HepG2 (cell line): ENCODE measurements at regions not wholly inside any gene's neighbourhood (a gene's known extent, or its start where the extent isn't known, plus 50 kb on each side); places are given as distances from the start of the nearest gene placed in this dataset.

ENCODE experiments used
- ATAC-seq: fragments of 200-7000 bp; cut with Tn5 transposase; 3 replicates; pipeline ENCODE4 v1.9.1; 2020; ENCODE audit warnings: mild to moderate bottlenecking, moderate library complexity
- BruUV-seq: library from RNA; stranded (reverse); fragments of 400-500 nt; replicated peaks from 2 replicates; lab custom pipeline; 2021; lab: Mats Ljungman, UMichigan
- CTCF ChIA-PET: fragments of 300-600 bp; formaldehyde crosslinking; extraction: SDS; loops from one replicate; lab custom pipeline; 2021; ENCODE audit warnings: low total read pairs, inconsistent platforms, low intra/inter-chr PET ratio; lab: Yijun Ruan, JAX
- POLR2A ChIA-PET: fragments of 350-600 bp; sonication (Branson Sonifier 250); formaldehyde crosslinking; loops from one replicate; lab custom pipeline; 2020; ENCODE audit warnings: antibody characterized with exemption, inconsistent platforms; lab: Yijun Ruan, JAX
- DNase-seq: peaks from one replicate; pipeline ENCODE4 v3.0.0-alpha.2; 2015; ENCODE audit warnings: low spot score
- FAIRE-seq: peaks from 3 replicates; lab custom pipeline; 2011; peaks lifted over from hg19 to GRCh38; lab: Jason Lieb, UNC
- H2AFZ ChIP-seq: one replicate; pipeline ENCODE4 v1.6.1; 2011; ENCODE audit warnings: low read length, inconsistent platforms
- H3K27ac ChIP-seq: fragments of 300-600 bp; 3 replicates; pipeline ENCODE4 v1.8.0; 2011; ENCODE audit warnings: mixed run types, mild to moderate bottlenecking, mixed read lengths, low read length, inconsistent platforms; ENCODE audit not compliant: insufficient read depth; ENCODE audit errors: extremely low read length
- H3K27me3 ChIP-seq, 2 experiments: fragments of 200-600 bp in 1 of 2; 2 replicates in 1 of 2; 3 replicates in 1 of 2; pipeline versions ENCODE4 v1.6.0 to v1.8.0; 2011; ENCODE audit warnings: low read length in 2 of 2, mild to moderate bottlenecking in 2 of 2, moderate library complexity in 2 of 2, inconsistent platforms in 1 of 2; ENCODE audit not compliant: insufficient read depth in 2 of 2, control insufficient read depth in 1 of 2
- H3K36me3 ChIP-seq, 2 experiments: fragments of 200-600 bp in 1 of 2; replicated peaks in 1 of 2; 2 replicates in 1 of 2; 3 replicates in 1 of 2; pipeline versions ENCODE4 v1.5.1 to v1.8.0; 2011; ENCODE audit warnings: low read length in 2 of 2, inconsistent platforms in 1 of 2; ENCODE audit not compliant: insufficient read depth in 2 of 2, control insufficient read depth in 1 of 2
- H3K4me1 ChIP-seq: 2 replicates; pipeline ENCODE4 v1.5.1; 2012; ENCODE audit warnings: low read length, inconsistent platforms; ENCODE audit not compliant: insufficient read depth
- H3K4me2 ChIP-seq: 2 replicates; pipeline ENCODE4 v1.6.0; 2011; ENCODE audit warnings: low read depth, low read length, inconsistent platforms
- H3K4me3 ChIP-seq, 3 experiments: fragments of 200-600 bp in 1 of 3; sonication (generic), shearing (Covaris generic) in 1 of 3; replicated peaks in 1 of 3; 2 replicates each; pipeline ENCODE4 v1.5.1; 2011 to 2016; ENCODE audit warnings: low read length in 3 of 3, inconsistent platforms in 2 of 3, low read depth in 2 of 3, mild to moderate bottlenecking in 2 of 3, control low read depth in 1 of 3, mixed read lengths in 1 of 3; ENCODE audit not compliant: insufficient read depth in 1 of 3
- H3K79me2 ChIP-seq: one replicate; pipeline ENCODE4 v1.6.1; 2011; ENCODE audit warnings: low read length, inconsistent platforms; ENCODE audit not compliant: insufficient read depth
- H3K9ac ChIP-seq: 2 replicates; pipeline ENCODE4 v1.6.0; 2011; ENCODE audit warnings: mild to moderate bottlenecking, low read depth, low read length, inconsistent platforms; ENCODE audit not compliant: insufficient read depth
- H3K9me3 ChIP-seq: 2 replicates; pipeline ENCODE4 v1.5.1; 2012; ENCODE audit warnings: mild to moderate bottlenecking, low read length
- H4K20me1 ChIP-seq: 2 replicates; pipeline ENCODE4 v1.6.0; 2011; ENCODE audit warnings: inconsistent platforms, mild to moderate bottlenecking, low read length, moderate library complexity; ENCODE audit not compliant: insufficient read depth
- ETV6 ChIP-seq: sonication (generic); formaldehyde crosslinking; conservative IDR thresholded peaks from 2 replicates; pipeline ENCODE4 v1.4.0; 2020; ENCODE audit warnings: missing genetic modification reagents
- HIVEP1 ChIP-seq: sonication (generic); formaldehyde crosslinking; IDR thresholded peaks from 2 replicates; pipeline ENCODE4 v1.4.0; 2020; ENCODE audit warnings: mild to moderate bottlenecking, missing genetic modification reagents
- MTA1 ChIP-seq: sonication (generic); formaldehyde crosslinking; IDR thresholded peaks from 2 replicates; pipeline ENCODE4 v1.4.0; 2020; ENCODE audit warnings: missing genetic modification reagents, mild to moderate bottlenecking, borderline replicate concordance
- NAIF1 ChIP-seq: sonication (generic); formaldehyde crosslinking; IDR thresholded peaks from 2 replicates; pipeline ENCODE4 v1.5.0; 2020; ENCODE audit warnings: mild to moderate bottlenecking, missing genetic modification reagents, borderline replicate concordance
- NR2F2 ChIP-seq: IDR thresholded peaks from 2 replicates; pipeline ENCODE4 v1.6.1; 2012; ENCODE audit warnings: low read depth, inconsistent platforms, borderline replicate concordance
- ZBTB38 ChIP-seq: sonication (generic); formaldehyde crosslinking; IDR thresholded peaks from 2 replicates; pipeline ENCODE4 v1.5.1; 2020; ENCODE audit warnings: mild to moderate bottlenecking, missing genetic modification reagents
- ZBTB49 ChIP-seq: sonication (generic); formaldehyde crosslinking; IDR thresholded peaks from 2 replicates; pipeline ENCODE4 v1.4.0; 2020; ENCODE audit warnings: missing genetic modification reagents, borderline replicate concordance
- ZFP1 ChIP-seq: IDR thresholded peaks from 2 replicates; pipeline ENCODE4 v1.6.1; 2016
- ZNF605 ChIP-seq: sonication (generic); formaldehyde crosslinking; IDR thresholded peaks from 2 replicates; pipeline ENCODE4 v1.8.0; 2022; ENCODE audit warnings: mild to moderate bottlenecking, missing genetic modification reagents
- ZNF678 ChIP-seq: sonication (generic); formaldehyde crosslinking; IDR thresholded peaks from 2 replicates; pipeline ENCODE4 v1.4.0; 2020; ENCODE audit warnings: mild to moderate bottlenecking, missing genetic modification reagents
- ZNF770 ChIP-seq: sonication (generic); formaldehyde crosslinking; IDR thresholded peaks from 2 replicates; pipeline ENCODE4 v1.5.0; 2020; ENCODE audit warnings: mild to moderate bottlenecking, missing genetic modification reagents
- WGBS: methylation state at CpG from one replicate; pipeline ENCODE4 v1.1.6; 2017; ENCODE audit warnings: low lambda C conversion rate; 5-methylcytosine and 5-hydroxymethylcytosine counted together
- in situ Hi-C: cut with HindIII; loops from 2 replicates; pipeline ENCODE4 v1.10.0; 2017; ENCODE audit warnings: low pct_unique_long_range_greater_than_20kb; ENCODE audit not compliant: extremely low pct_ligation_motif_present
- intact Hi-C: fragments of 100-400 bp; cut with micrococcal nuclease; formaldehyde crosslinking; loops from one replicate; pipeline ENCODE4 v1.10.0; 2022; ENCODE audit not compliant: unreplicated experiment

- TF ChIP-seq ZNF770 (CRISPR knock-in tag) (no peak), ZBTB38 (CRISPR knock-in tag) (no peak), NAIF1 (CRISPR knock-in tag) (no peak), ZFP1 (CRISPR knock-in tag) (no peak)
- TF ChIP-seq, all 625 proteins: peak for 0
Observed at GRCh38 chrX:6965729-6966128, 181.8 kb upstream of the STS start (continued).

GRCh38 chrX:6962006-6962355 lies 185.5 kb upstream of the STS start:
- Histone ChIP-seq H3K4me1 (no peaks in the 10 kb centered on the region), H3K27me3 (no peaks in the 10 kb centered on the region), H3K27ac (no peak overlapping the region), H3K9me3 (no peaks in the 10 kb centered on the region), H3K79me2 (no peaks in the 10 kb centered on the region), H4K20me1 (no peaks in the 10 kb centered on the region), H3K9ac (no peak overlapping the region), H3K36me3 (no peaks in the 10 kb centered on the region), H2AFZ (no peak overlapping the region), H3K4me2 (no peak overlapping the region), H3K4me3 (no peak overlapping the region)
- ATAC-seq (no peak), DNase-seq (no peak), FAIRE-seq (no peak)
- in situ Hi-C loops = no loop called here
- POLR2A ChIA-PET = no interaction called here
- WGBS = 6% methylated on average over 2 of the region's 2 CpGs
- CTCF ChIA-PET = no interaction called here
- intact Hi-C loops = no loop called here
- no TSS peak for BruUV-seq
- TF ChIP-seq ZNF678 (CRISPR knock-in tag) = no peak
- TF ChIP-seq ZNF605 = no peak
- no peak for TF ChIP-seq HIVEP1 (CRISPR knock-in tag)
- TF ChIP-seq NR2F2 = no peak
- TF ChIP-seq ZBTB49 (CRISPR knock-in tag) = no peak
- TF ChIP-seq ETV6 (CRISPR knock-in tag) = no peak
- TF ChIP-seq MTA1 = no peak
